SJSA1 (cell line): ENCODE measurements at regions not wholly inside any gene's neighbourhood (a gene's known extent, or its start where the extent isn't known, plus 50 kb on each side); places are given as distances from the start of the nearest gene placed in this dataset.

Experiments used
- DNase-seq, 2 experiments: peaks; one replicate each; pipeline ENCODE4 v3.0.0-alpha.2; 2015 to 2020; ENCODE audit warnings: low spot score in 2 of 2, low read depth in 1 of 2
- H3K27ac ChIP-seq: fragments of 250-450 bp; sonication (Bioruptor Pico); 2 replicates; pipeline ENCODE4 v1.5.1; 2020; ENCODE audit warnings: mild to moderate bottlenecking, moderate library complexity
- H3K27me3 ChIP-seq: fragments of 250-450 bp; sonication (Bioruptor Pico); replicated peaks from 2 replicates; pipeline ENCODE4 v1.5.1; 2020; ENCODE audit warnings: mild to moderate bottlenecking, moderate library complexity
- H3K36me3 ChIP-seq: fragments of 250-450 bp; sonication (Bioruptor Pico); 2 replicates; pipeline ENCODE4 v1.5.1; 2020; ENCODE audit warnings: mild to moderate bottlenecking
- H3K4me1 ChIP-seq: fragments of 250-450 bp; sonication (Bioruptor Pico); replicated peaks from 2 replicates; pipeline ENCODE4 v1.6.1; 2021; ENCODE audit warnings: mild to moderate bottlenecking
- H3K4me3 ChIP-seq: fragments of 250-450 bp; sonication (Bioruptor Pico); 2 replicates; pipeline ENCODE4 v1.5.1; 2020; ENCODE audit warnings: mild to moderate bottlenecking
- H3K9me3 ChIP-seq: fragments of 250-450 bp; sonication (Bioruptor Pico); replicated peaks from 2 replicates; pipeline ENCODE4 v1.5.1; 2020; ENCODE audit warnings: mild to moderate bottlenecking

GRCh38 chr10:52451817-52452216 is 137.7 kb downstream of the DKK1 start:
- Histone ChIP-seq H3K27me3 (no peaks in the 10 kb centered on the region), H3K4me1 (peaks cover 29% of the 10 kb centered on the region), H3K9me3 (no peaks in the 10 kb centered on the region), H3K27ac (peak overlapping the region; percentile 19; the same call in 1 of the 2 replicates), H3K36me3 (no peaks in the 10 kb centered on the region), H3K4me3 (no peak overlapping the region)
- peak in 1 of 2 experiments; percentile 63 for DNase-seq

DNA sequence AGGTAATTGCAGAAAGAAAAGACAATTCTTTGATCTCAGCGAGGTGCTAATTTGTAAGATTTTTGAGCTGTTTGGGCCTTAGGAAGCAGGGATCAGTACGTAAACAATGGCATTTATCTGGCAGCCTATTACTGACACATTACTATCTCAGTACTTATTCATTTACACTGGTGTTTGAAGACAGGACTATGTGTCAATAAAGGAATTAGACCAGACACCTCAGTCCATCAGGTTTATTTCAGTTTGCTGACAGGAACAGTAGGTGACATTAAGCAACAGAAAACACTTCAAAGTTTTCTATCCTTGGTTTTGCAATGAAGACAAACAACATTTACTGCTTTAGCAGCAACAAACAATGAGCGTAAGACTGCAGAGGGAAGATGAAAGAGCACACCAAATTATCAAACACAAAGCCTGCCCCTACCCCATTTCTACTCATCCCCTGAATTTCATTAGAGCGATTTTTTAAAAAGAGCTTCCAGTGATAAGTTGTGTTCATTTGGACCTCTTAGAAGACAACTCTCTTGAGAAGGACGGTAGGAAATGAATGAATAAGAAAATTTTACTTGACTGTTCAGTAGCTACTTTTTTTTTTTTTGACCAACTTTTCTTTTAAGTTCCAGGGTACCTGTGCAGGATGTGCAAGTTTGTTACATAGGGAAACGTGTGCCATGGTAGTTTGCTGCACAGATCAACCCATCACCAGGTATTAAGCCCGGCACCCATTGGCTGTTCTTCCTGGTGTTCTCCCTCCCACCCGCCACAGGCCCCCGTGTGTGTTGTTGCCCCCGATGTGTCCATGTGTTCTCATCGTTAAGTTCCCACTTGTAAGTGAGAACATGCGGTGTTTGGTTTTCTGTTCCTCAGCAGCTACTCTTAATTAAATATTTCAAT is 138.8 kb downstream of the DKK1 start:
- peak overlapping the region; percentile 17; the same call in 1 of the 2 replicates for H3K27ac ChIP-seq
- no peaks in the 10 kb centered on the region for H3K27me3 ChIP-seq

GRCh38 chr10:52453501-52453900 is 139.4 kb downstream of the DKK1 start:
- Histone ChIP-seq H3K4me3 (no peak overlapping the region), H3K9me3 (no peaks in the 10 kb centered on the region), H3K4me1 (peaks cover 25% of the 10 kb centered on the region), H3K27me3 (no peaks in the 10 kb centered on the region), H3K36me3 (no peaks in the 10 kb centered on the region), H3K27ac (no peak overlapping the region)
- no peak for DNase-seq

More for the DNA sequence above, 138.8 kb downstream of the DKK1 start:
- Histone ChIP-seq H3K36me3 (no peaks in the 10 kb centered on the region), H3K4me3 (no peak overlapping the region), H3K9me3 (no peaks in the 10 kb centered on the region), H3K4me1 (peaks cover 28% of the 10 kb centered on the region)
- no peak for DNase-seq

DNA sequence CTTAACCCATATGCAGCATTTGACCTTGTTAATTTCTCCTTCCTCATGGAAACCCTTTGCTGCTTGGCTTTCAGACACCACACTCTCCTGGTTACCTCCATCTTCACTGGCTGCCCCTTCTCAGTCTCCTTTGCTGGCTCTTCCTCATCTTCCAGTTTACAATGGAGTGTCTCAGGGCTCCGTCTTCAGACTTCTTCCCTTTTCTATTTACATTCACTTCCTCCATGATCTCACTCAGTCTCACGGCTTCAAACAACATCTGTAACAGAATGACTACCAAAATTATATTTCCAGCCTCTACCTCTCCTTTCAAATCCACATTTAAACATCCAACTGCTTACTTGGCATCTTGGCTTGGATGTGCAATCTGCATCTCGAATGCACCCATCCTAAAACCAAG is 140.4 kb downstream of the DKK1 start:
- H3K4me1 ChIP-seq, result peaks cover 33% of the 10 kb centered on the region
- no peaks in the 10 kb centered on the region for H3K36me3 ChIP-seq
- H3K27ac ChIP-seq, result no peak overlapping the region
- no peaks in the 10 kb centered on the region for H3K9me3 ChIP-seq
- H3K27me3 ChIP-seq, result no peaks in the 10 kb centered on the region
- H3K4me3 ChIP-seq, result no peak overlapping the region
- no peak for DNase-seq

DNA sequence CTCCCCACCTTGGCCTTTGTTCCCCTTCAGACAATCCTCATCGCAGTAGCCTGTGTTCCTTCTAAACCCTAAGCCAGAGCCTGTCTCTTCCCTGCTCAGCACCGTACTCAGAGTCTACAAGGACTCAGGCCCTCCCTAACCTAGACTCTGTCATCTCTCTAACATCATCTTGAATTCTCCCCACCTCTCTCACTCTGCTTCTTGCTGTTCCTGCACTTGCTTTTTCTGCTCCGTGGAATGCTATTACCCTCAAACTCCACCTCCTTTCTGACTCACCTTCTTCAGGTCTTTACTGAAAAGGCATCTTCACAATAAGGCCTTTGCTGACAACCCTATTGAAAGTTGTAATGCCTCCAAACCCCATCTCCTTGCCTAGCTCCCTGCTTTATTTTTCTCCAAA is 141.0 kb downstream of the DKK1 start:
- Histone ChIP-seq H3K27me3 (no peaks in the 10 kb centered on the region), H3K4me1 (peaks cover 33% of the 10 kb centered on the region)
- DNase-seq, result no peak

GRCh38 chr10:52459097-52459496 is 145.0 kb downstream of the DKK1 start:
- H3K27me3 ChIP-seq, result no peaks in the 10 kb centered on the region
- no peak overlapping the region for H3K27ac ChIP-seq
- H3K9me3 ChIP-seq, result no peaks in the 10 kb centered on the region
- peak in 1 of 2 experiments; percentile 11 for DNase-seq
- peaks cover 8% of the 10 kb centered on the region for H3K4me1 ChIP-seq
- H3K36me3 ChIP-seq, result no peaks in the 10 kb centered on the region
- H3K4me3 ChIP-seq, result no peak overlapping the region

More for the DNA sequence above, 141.0 kb downstream of the DKK1 start:
- no peaks in the 10 kb centered on the region for H3K9me3 ChIP-seq
- no peaks in the 10 kb centered on the region for H3K36me3 ChIP-seq
- H3K4me3 ChIP-seq, result no peak overlapping the region
- H3K27ac ChIP-seq, result no peak overlapping the region

GRCh38 chr10:52463826-52464225 is 149.7 kb downstream of the DKK1 start:
- no peak overlapping the region for H3K27ac ChIP-seq
- no peaks in the 10 kb centered on the region for H3K27me3 ChIP-seq
- H3K36me3 ChIP-seq, result no peaks in the 10 kb centered on the region
- no peak for DNase-seq
- H3K4me1 ChIP-seq, result peaks cover 13% of the 10 kb centered on the region
- H3K9me3 ChIP-seq, result no peaks in the 10 kb centered on the region
- no peak overlapping the region for H3K4me3 ChIP-seq

- Histone ChIP-seq H3K4me1 (peaks cover 7% of the 10 kb centered on the region), H3K27ac (no peak overlapping the region), H3K27me3 (no peaks in the 10 kb centered on the region), H3K36me3 (no peaks in the 10 kb centered on the region), H3K9me3 (no peaks in the 10 kb centered on the region), H3K4me3 (no peak overlapping the region)
- DNase-seq, result no peak
These were observed 150.5 kb downstream of the DKK1 start for GRCh38 chr10:52464368-52465124.

- Histone ChIP-seq H3K9me3 (no peaks in the 10 kb centered on the region), H3K36me3 (no peaks in the 10 kb centered on the region)
These were observed 151.1 kb downstream of the DKK1 start for GRCh38 chr10:52465202-52465601.

GRCh38 chr10:52466464-52466863 is 152.4 kb downstream of the DKK1 start:
- H3K27ac ChIP-seq, result no peak overlapping the region
- H3K36me3 ChIP-seq, result no peaks in the 10 kb centered on the region
- no peak overlapping the region for H3K4me3 ChIP-seq
- no peaks in the 10 kb centered on the region for H3K27me3 ChIP-seq
- DNase-seq, result peak in 1 of 2 experiments; percentile 16
- peaks cover 7% of the 10 kb centered on the region for H3K4me1 ChIP-seq
- H3K9me3 ChIP-seq, result no peaks in the 10 kb centered on the region

More at GRCh38 chr10:52465202-52465601, 151.1 kb downstream of the DKK1 start:
- no peak overlapping the region for H3K4me3 ChIP-seq
- peaks cover 7% of the 10 kb centered on the region for H3K4me1 ChIP-seq
- no peak overlapping the region for H3K27ac ChIP-seq
- no peak for DNase-seq
- no peaks in the 10 kb centered on the region for H3K27me3 ChIP-seq

- no peak for DNase-seq
- peaks cover 7% of the 10 kb centered on the region for H3K4me1 ChIP-seq
- no peaks in the 10 kb centered on the region for H3K36me3 ChIP-seq
- H3K9me3 ChIP-seq, result no peaks in the 10 kb centered on the region
- H3K4me3 ChIP-seq, result no peak overlapping the region
- no peak overlapping the region for H3K27ac ChIP-seq
- no peaks in the 10 kb centered on the region for H3K27me3 ChIP-seq
These were observed 156.1 kb downstream of the DKK1 start for GRCh38 chr10:52469970-52470705.

DNA sequence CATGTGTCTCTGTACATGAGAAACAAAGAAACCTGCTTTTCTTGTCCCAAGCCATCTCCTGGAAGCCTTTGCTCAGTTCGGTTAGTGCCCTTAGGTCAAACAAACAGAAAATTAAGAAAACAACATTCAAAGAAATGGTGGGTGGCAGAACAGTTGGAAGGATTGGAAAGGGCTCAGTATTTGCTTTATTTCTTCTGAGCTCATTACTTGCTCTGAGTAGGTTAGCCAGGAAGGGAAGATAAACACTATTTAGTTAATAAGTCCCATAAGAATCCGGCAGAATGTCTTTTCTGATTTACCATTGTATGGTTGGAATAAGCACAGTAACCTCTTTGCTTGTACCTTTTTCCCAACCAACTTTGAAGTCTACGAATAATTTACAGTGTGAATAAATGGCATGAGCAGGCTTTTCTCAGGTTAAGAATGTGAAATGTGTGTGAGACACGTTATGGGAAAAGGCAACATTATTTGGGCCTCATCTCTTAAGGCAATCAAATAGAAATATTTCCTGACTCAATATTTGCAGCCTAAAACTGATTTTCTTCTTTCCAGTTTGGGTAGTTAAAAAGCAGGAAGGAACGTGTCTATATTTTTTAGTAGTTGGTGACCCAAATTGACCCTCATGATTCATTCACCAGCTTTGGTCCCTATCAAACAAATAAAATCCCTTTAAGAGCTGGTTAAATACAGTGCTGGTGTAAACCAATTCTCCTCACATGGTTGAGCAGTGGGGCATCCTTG is 158.5 kb downstream of the DKK1 start:
- no peaks in the 10 kb centered on the region for H3K4me1 ChIP-seq
- H3K4me3 ChIP-seq, result no peak overlapping the region
- H3K36me3 ChIP-seq, result no peaks in the 10 kb centered on the region
- H3K27ac ChIP-seq, result no peak overlapping the region
- no peak for DNase-seq
- no peaks in the 10 kb centered on the region for H3K27me3 ChIP-seq
- H3K9me3 ChIP-seq, result no peaks in the 10 kb centered on the region

DNA sequence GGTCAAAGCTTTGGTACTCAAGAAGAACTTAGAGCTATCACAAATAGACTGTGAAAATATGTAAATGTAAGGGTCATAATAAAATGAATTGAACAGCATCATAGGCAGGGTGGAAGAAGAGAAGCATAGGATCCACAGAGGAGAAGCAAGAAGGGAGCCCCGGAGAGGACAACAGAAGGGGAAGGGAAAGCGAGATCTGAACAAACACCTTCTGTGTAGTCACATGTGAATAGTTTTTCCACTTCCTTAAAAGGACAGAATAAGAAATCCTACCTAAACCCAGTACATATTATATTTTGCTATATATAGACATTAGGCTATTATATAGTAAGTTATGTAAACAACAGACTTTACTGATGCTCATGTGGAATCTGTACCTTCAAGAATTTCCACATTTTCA is 160.2 kb downstream of the DKK1 start:
- DNase-seq, result no peak
- Histone ChIP-seq H3K9me3 (no peaks in the 10 kb centered on the region), H3K4me3 (no peak overlapping the region), H3K27me3 (no peaks in the 10 kb centered on the region), H3K27ac (no peak overlapping the region), H3K4me1 (no peaks in the 10 kb centered on the region), H3K36me3 (no peaks in the 10 kb centered on the region)
